ENCODE measurements at regions not wholly inside any gene's neighbourhood (a gene's known extent, or its start where the extent isn't known, plus 50 kb on each side); places are given as distances from the start of the nearest gene placed in this dataset.

DNA sequence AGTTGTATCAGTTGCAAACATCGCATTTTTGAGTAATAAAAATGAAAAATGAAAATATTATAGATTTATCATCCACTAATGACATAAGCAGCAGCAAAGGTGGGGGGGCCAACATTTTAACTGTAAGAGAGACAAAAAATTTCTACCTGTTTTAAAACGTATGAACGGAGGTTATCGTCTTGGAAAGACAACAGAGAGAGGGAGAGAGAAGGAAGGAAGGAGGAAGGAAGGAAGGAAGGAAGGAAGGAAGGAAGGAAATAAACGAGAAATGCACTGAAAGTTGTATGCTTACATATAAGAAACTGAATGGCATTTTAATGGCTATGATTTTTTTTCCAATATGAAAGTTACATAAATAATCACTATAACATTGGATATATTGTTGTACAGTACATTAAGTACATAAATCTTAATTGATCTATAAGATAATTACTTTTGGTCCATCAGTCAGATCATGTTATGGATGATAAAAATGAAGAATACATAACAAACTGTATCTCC lies 862.8 kb upstream of the SLITRK1 start:
- no peak overlapping the region for H3K27ac ChIP-seq
- no peaks in the 10 kb centered on the region for H3K36me3 ChIP-seq
- no peaks in the 10 kb centered on the region for H3K27me3 ChIP-seq
- DNase-seq (no peak), ATAC-seq (ENCODE audit: low FRiP score in 2 of 2) (no peak)
- WGBS, 2 donors = 75 to 80% methylated on average over 5 of the region's 5 CpGs
- H3K4me1 ChIP-seq = no peaks in the 10 kb centered on the region
- TF ChIP-seq CTCF (IDR thresholded peaks at IDR 0.05) (no peak), EP300 (IDR thresholded peaks at IDR 0.05) (no peak), POLR2A (IDR thresholded peaks at IDR 0.05) (no peak), POLR2AphosphoS5 (IDR thresholded peaks at IDR 0.05) (no peak)
- H3K9me3 ChIP-seq = no peaks in the 10 kb centered on the region
- no peak overlapping the region for H3K4me3 ChIP-seq

DNA sequence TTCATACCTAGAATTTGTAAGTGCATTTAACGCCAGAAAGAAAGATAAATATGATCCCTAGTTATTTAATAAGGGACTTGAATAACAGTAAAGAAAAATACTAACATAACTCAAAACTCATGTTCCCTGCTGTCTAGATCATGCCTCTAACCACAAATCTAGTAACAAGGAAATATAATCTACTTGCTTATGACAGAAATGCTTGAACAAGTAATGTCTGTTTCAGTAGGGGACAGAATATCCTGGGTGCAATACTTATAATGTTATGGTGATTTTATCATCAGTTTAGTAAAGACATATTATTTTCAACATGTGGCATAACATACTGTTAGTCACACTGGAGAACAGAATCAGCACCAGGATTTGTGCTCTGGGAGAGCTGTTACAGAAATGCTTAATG lies 861.9 kb upstream of the SLITRK1 start:
- WGBS, 2 donors = 30 to 89% methylated on average over 1 of the region's 1 CpG
- Histone ChIP-seq H3K36me3 (no peaks in the 10 kb centered on the region), H3K27ac (no peak overlapping the region), H3K27me3 (no peaks in the 10 kb centered on the region), H3K4me3 (no peak overlapping the region), H3K9me3 (no peaks in the 10 kb centered on the region), H3K4me1 (no peaks in the 10 kb centered on the region)
- no peak for TF ChIP-seq POLR2AphosphoS5 (IDR thresholded peaks at IDR 0.05)
- TF ChIP-seq CTCF (IDR thresholded peaks at IDR 0.05) = no peak
- no peak for TF ChIP-seq EP300 (IDR thresholded peaks at IDR 0.05)
- TF ChIP-seq POLR2A (IDR thresholded peaks at IDR 0.05) = no peak
- no peak for DNase-seq
- no peak for ATAC-seq (ENCODE audit: low FRiP score in 2 of 2)

- ATAC-seq (ENCODE audit: low FRiP score in 2 of 2) = no peak
- Histone ChIP-seq H3K36me3 (no peaks in the 10 kb centered on the region), H3K4me1 (no peaks in the 10 kb centered on the region), H3K27ac (no peak overlapping the region), H3K27me3 (no peaks in the 10 kb centered on the region), H3K4me3 (no peak overlapping the region), H3K9me3 (no peaks in the 10 kb centered on the region)
- no peak for TF ChIP-seq POLR2A (IDR thresholded peaks at IDR 0.05)
- no peak for TF ChIP-seq EP300 (IDR thresholded peaks at IDR 0.05)
- TF ChIP-seq CTCF (IDR thresholded peaks at IDR 0.05) = no peak
- no peak for TF ChIP-seq POLR2AphosphoS5 (IDR thresholded peaks at IDR 0.05)
- DNase-seq = no peak
Measured at GRCh38 chr13:84741253-84741652, 859.0 kb upstream of the SLITRK1 start.

DNA sequence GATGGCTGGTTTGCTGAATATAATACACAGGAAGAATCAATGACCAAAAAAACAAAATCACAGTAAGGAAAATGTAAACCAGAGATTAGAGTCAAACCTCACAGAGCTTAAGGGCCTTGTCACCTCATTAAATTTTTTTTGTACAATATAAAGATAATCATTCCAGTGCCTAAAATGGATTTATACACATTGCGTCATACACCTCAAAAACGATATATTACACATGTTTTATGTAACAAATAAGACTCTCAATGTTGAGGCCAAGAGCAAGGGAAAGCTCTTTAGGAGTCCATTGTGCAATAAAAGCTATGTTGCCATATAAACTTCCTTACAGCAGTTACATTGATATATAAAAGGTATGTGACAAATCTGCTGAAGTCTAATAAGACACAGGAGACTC lies 856.7 kb upstream of the SLITRK1 start:
- H3K4me1 ChIP-seq = no peaks in the 10 kb centered on the region
- no peak for ATAC-seq (ENCODE audit: low FRiP score in 2 of 2)
- no peak for DNase-seq
- H3K27ac ChIP-seq = no peak overlapping the region
- H3K36me3 ChIP-seq = no peaks in the 10 kb centered on the region
- H3K27me3 ChIP-seq = no peaks in the 10 kb centered on the region
- WGBS, 2 donors = 45 to 55% methylated on average over 2 of the region's 2 CpGs
- TF ChIP-seq POLR2AphosphoS5 (IDR thresholded peaks at IDR 0.05) (no peak), EP300 (IDR thresholded peaks at IDR 0.05) (no peak), CTCF (IDR thresholded peaks at IDR 0.05) (no peak), POLR2A (IDR thresholded peaks at IDR 0.05) (no peak)
- H3K4me3 ChIP-seq = no peak overlapping the region
- H3K9me3 ChIP-seq = no peaks in the 10 kb centered on the region

DNA sequence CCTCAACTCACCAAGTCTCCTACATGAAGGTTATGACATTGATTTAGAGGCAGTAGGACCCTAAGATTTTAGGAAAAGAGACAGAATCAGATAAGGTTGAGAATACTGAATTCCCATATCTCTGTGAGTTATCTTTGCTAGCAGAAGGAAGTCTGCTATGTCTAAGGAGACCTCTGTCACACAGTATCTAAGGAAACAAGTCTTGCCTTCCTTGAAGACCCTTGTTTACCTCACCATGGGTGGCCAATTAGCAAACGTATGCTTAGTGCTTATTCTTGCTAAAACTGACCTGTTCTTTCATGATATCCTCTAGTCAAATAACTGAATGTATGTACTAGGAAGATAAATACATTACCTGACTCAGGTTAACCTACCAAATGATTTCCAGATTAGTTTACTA lies 855.4 kb upstream of the SLITRK1 start:
- TF ChIP-seq CTCF (IDR thresholded peaks at IDR 0.05) (no peak), POLR2AphosphoS5 (IDR thresholded peaks at IDR 0.05) (no peak), POLR2A (IDR thresholded peaks at IDR 0.05) (no peak), EP300 (IDR thresholded peaks at IDR 0.05) (no peak)
- H3K36me3 ChIP-seq = no peaks in the 10 kb centered on the region
- H3K27ac ChIP-seq = no peak overlapping the region
- H3K4me3 ChIP-seq = no peak overlapping the region
- H3K9me3 ChIP-seq = no peaks in the 10 kb centered on the region
- 25 to 50% methylated on average over 1 of the region's 1 CpG for WGBS, 2 donors
- no peak for DNase-seq
- no peaks in the 10 kb centered on the region for H3K27me3 ChIP-seq
- no peaks in the 10 kb centered on the region for H3K4me1 ChIP-seq
- ATAC-seq (ENCODE audit: low FRiP score in 2 of 2) = no peak

Data from upper lobe of left lung (tissue), 6 donors.